HG02588 (cell line): ENCODE measurements at regions not wholly inside any gene's neighbourhood (a gene's known extent, or its start where the extent isn't known, plus 50 kb on each side); places are given as distances from the start of the nearest gene placed in this dataset.
"Not testable (repeated sequence)": the region's sequence is repeated elsewhere in the genome, so short reads cannot be mapped to it uniquely, and the experiment has no call there.

Experiments used
- ATAC-seq: cut with Tn5 transposase; IDR thresholded peaks from one replicate; pipeline ENCODE4 v1.9.1; 2021; ENCODE audit warnings: mild to moderate bottlenecking, moderate library complexity; ENCODE audit not compliant: unreplicated experiment

DNA sequence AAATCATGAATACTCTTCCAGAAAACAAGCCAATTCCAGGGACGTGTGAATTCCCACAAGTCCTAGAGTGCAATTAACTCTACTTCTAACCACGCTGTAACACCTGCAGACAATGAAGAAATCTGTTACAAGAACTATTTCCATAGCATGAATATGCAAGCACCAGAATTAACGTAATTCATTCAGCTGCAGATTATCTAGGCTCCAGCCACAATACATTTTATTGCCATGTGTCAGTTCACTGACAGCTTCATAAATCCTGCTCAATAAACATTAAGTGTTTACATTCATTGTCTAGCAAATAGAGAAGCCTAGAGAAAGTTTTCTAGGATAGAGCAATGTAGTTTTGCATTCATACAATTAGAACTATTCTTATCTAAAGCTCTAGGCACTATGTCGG lies 1348.5 kb downstream of the GRIK2 start:
- no peak for ATAC-seq

DNA sequence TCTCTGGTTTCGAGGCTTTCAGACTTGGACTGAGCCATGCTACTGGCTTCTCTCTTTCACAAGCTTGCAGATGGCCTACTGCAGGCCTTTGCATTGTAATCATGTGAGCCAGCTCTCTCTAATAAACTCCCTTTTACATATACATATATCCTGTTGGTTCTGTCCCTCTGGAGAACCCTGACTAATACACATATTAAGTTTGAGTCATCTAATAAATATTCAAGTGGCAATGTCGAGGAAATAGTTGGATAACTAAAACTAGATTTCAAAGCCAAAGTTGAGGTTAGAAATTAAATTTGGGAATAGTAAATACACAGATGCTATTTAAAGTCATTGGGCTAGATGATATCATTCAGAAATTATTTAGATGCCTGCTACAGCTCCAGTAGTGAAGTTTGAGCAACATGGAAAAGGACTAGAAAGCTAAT lies 1343.4 kb downstream of the GRIK2 start:
- no peak for ATAC-seq

DNA sequence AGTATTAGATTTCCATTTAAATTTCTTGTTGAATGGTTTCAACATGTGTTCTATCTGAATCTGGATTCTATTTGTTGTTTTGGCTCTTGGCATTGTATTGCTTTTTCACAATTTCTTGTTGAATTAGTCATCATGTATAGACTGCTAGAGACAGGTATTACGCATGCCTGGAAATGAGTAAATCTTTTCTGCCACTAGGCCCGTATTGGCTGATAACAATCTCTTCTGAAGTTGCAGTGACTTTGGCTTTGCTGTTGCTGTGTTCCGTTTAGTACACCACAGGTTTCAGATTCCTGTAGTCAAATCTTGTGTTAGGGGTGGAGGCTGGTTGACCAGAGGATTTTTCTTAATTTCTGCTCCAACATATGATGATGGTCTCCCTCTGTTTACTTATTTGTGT lies 1339.4 kb downstream of the GRIK2 start:
- ATAC-seq, result no peak

DNA sequence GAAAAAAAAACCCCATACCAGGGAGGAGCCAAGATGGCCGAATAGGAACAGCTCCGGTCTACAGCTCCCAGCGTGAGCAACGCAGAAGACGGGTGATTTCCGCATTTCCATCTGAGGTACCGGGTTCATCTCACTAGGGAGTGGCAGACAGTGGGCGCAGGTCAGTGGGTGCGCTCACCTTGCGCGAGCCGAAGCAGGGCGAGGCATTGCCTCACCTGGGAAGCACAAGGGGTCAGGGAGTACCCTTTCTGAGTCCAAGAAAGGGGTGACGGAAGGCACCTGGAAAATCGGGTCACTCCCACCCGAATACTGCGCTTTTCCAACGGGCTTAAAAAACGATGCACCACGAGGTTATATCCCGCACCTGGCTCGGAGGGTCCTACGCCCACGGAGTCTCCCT lies 1328.6 kb downstream of the GRIK2 start:
- not testable (repeated sequence) for ATAC-seq

DNA sequence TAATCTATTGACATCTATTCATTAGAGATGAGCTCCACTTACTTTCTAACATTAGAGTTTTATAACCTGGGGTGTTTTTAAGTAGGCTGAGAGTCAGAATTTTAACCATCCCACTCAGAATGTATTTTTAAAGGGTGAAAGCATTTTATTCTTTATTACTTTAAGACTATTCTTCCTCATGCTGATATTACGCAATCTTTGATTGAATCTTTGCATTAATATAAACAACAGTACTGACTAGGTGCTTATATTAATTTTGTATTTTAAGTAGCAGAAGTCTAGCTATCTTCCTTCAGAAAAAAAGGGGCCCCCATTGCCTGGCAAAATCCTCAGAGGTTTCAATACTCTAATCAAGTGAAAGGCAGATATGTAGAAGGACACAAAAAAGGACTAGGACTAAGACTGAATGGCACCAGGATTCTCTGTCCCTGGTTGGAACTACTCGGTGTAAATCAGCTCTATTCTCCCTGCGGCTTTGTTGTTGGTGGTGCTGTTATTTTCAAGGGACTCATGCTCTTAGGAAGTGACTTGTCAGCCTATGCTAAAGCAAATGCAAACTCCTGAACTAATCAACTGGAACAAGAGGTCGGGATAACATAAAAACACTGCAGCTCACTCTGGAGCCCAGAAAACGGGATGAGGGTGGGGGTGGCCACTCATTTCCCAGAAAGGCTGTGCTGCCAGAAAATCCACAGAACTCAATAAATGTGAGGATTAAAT lies 1324.4 kb downstream of the GRIK2 start:
- ATAC-seq, result no peak

DNA sequence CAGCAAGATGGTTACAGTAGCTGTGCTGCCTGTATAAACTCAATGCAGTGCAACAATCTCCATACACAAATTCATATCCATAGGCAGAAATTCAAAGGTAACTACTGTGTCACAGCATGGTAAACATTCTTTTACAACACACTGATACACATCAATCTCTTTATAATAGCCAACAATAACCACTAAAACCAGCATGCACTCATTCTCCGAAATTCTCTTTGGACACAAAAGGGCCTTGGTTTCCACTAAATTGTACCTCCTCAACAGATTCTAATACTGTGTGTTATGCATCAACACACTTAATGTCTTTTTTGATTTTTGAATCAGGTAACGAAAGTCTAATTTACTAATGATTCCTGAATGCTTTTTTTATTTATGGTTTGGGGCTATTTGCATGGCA lies 1323.7 kb downstream of the GRIK2 start:
- no peak for ATAC-seq

DNA sequence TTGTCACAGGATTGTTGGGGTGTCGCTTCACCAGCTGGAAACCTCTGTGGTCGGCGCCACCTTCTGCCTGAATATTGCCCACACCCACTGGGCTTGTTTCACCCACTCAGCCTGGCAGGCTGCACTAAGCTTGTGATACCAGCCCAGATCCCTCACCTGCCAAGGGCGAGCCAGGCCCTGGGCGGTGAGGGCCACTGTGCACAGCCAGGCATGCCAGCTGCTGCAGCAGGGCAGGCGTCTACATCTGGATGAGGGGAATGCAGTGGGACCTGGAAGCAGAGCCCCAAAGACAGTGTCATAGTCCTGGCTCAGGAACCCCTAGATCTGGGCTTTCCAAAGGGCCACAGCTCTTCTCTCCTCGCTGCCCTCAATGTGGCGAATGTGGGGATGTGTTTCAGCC lies 1307.5 kb downstream of the GRIK2 start:
- ATAC-seq, result no peak

DNA sequence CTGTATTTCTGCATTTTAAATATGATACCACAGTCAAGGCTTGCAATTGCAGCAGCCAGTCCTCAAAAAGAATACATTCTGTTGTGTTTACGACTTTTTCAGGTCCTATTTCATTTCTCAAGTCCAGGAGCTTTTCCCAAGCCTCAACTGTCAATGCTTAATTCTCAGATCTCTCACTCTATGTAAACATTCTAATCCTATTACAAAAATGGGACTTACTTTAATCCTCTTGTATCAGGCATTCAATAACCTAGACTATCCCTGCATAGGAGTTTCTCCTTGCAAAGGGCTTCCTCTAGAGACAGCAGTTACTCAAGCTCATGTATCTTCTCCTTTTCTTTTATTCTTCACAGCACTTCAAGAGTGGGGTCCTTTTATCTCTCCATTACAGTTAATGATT lies 1293.0 kb downstream of the GRIK2 start:
- no peak for ATAC-seq

DNA sequence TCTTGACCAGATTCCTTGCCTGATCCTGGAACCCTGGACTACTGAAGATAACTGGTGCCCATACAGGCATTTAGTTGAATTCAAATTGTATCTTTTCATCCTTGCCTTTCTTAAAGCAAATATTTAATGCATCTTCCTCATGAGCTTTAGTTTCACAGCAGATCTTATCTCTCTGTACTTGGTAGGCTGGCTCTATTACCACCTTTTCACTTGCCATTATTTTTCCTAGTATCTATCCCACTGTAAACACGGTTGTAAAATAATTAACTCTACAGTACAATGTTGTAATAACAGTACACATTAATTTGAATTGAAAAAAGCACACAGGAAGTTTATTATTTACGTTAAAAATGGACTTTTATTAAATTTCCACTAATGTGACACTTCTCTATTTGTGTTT lies 1286.9 kb downstream of the GRIK2 start:
- no peak for ATAC-seq

DNA sequence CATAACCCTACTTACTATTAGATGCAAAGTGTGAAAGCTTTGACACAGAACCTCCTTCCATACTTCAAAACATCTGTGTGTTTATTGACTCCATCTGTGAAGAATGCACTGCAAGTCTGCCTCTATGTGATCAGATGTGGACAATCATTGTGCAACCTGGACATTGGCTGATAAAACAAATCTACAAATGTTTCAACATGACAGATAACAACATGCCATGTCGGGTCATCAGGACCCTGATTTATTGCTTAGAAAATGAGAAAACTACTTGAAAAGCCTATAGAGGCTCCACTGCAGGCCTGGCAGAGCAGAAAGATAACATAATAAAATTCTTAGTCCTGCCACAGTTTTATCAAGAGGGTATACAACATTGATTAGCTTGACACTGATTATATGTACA lies 1286.4 kb downstream of the GRIK2 start:
- ATAC-seq, result no peak

DNA sequence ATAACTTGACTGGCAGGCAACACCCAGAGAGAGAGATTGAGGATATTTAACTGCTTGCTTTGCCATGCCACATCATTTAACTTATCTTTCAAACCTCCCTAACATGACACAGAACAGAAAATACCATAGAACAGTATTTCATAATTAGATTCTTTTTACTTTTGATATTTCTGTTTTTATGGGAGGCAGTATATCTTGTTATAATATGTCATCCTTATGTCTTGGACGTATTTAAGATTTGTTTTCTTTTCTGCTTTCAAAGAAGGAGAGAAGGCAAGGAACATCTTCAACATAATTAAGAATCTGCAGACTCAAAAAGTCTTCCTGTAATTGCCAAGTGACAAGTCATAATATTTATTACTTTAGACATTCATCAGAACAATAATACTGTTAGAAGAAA lies 1283.7 kb downstream of the GRIK2 start:
- ATAC-seq, result no peak

DNA sequence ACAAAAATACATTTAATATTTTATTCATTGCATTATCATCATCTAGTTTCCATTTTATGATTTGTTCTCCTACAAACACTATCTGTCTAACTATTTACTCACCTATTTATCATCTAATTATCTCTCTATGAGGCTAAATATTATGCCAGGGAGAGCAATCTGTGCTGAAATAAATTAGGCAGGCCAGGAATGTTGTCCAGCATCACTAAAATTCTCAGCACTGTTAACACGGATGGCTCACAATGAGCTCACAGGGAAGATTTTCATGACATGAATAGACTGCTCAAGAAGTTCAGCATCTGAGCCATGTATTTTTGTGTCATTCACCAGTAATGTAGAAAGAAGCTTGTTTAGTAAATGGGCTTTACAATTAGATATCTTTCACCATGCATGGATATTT lies 1277.2 kb downstream of the GRIK2 start:
- ATAC-seq, result no peak

DNA sequence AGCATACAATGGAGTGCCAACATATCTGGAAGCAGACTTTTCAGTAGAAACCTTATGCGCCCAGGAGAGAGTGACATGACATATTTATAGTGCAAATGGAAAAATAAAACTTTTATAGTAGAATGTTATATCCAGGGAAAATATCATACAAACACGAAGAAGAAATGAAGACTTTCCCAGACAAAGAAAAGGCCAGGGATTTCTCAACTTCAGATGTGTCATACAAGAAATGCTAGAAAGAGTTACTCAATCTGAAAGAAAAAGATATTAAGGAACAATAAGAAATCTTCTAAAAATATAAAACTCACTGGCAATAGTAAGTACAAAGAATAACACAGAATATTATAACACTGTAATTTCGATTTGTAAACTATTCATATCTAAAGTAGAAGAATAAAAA lies 1269.3 kb downstream of the GRIK2 start:
- no peak for ATAC-seq

DNA sequence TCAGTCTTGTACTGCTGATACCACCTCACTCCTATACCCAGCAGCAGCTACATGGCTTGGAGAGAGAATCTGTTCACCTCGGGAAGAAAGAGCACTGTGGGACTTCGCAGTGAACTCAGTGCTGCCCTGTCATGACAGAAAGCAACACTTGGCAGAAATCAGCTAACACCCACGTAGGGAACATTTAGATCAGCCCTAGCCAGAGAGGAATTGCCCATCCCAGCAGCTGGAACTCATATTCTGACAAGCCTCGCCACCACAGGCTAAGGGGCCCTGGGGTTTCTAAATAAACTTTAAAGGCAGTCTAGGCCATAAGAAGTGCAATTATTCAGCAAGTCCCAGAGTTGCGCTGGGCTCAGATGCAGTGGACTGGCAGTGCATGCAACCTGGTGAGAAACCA lies 1266.8 kb downstream of the GRIK2 start:
- ATAC-seq, result no peak

DNA sequence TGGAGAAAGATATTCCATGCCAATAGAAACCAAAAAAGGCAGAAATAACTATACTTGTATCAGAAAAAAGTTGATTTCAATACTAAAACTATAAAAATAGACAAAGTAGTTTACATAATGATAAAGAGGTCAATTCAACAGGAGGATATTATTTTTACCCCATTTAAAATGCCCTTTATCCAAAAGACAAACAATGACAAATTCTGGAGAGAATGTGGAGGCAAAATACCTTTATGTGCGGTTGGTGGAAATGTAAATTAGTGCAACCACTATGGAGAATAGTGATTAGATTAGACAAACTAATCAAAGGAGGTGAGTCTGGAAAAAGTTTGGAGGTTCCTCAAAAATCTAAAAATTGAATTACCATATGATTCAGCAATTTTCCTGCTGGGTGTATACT lies 1262.3 kb downstream of the GRIK2 start:
- ATAC-seq, result no peak

DNA sequence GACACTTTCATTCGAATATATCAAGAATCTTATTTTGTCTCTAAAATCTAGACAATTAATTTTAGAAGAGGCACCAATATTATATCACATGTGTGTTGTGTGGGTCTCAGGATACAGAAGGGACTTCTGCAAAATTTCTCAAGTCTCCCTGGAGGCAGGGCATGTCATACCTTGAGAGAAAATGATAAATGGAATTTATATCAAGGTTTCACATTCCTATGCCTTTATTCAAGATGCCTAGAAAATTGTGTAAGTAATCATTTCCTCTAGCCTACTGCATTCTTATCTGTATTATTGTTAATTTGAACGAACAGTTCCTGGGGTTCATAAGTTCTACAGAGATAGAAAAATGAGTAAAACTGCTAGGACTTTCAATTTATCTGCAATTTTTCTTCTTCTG lies 1247.9 kb downstream of the GRIK2 start:
- ATAC-seq, result no peak

DNA sequence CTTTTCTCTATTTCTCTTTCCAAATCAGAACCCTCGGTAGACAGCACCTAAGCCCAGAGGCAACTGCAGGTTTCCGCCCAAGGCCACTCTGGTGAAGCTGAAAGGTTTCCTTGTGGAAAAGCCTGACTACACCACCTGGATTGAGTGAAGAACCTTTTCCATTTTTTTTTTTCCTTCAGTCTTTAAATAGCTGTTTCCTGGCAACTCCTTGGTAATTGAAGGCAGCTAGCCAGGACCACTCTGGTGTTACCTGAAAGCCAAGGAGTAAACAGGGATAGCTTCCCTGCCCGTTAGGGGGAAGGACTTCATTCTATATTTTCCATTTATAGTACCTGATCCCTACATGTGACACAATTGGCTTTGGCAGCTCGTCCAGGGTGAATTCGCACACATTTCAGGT lies 1238.4 kb downstream of the GRIK2 start:
- ATAC-seq, result no peak

DNA sequence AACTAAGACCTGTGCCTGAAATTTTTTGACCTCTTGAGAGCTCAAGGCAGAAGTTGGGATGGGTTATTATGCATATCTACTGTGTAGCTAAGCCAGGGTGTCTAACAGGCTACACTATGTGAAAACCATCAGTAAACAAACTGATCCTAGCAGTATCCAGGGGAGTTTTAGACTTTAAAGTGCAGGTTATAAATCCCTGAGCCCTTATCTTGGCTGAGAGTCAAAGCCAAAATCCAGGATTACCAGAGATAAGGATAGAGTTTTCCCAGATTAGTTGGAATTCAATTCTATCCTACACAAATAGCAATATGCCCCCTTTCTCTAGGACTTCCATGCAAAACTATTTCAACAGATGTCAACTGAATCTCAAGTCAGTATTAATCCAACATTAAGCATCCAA lies 1229.7 kb downstream of the GRIK2 start:
- no peak for ATAC-seq

DNA sequence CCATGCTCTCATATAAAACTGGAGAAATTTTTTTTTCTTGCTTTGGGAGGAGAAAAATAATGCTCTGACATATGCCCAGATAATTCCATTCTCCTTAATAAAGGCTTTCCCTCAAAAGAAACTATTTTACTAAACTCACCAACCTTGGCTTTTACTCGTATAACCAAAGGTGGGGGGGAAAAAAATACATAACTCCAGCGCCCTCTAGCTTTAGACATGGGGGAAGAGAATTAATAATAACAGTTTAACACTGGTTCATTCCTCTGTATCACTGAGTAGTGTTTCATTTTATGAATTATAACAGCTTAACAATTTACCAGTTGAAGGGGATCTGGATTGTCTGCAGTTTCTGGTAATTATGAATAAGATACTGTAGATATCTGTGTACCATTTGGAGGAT lies 1226.1 kb downstream of the GRIK2 start:
- no peak for ATAC-seq

DNA sequence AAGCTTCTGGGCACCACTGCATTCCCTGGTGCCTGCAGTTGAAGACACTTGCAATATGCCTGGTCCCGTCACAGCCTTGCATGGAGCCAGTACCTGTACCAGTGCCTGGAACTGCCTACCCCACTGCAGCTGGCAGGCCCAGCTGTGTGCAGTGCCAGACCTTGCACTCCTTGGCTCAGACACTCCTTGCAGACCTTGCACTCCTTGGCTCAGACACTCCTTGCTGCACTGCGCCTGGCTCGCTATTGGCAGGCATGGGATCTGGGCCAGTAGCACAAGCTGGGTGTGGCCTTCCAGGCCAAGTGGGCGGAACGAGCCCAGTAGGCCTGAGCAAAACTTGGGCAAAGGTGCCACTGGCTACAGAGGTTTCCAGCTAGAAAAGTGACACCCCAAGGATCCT lies 1189.1 kb downstream of the GRIK2 start:
- ATAC-seq, result no peak

DNA sequence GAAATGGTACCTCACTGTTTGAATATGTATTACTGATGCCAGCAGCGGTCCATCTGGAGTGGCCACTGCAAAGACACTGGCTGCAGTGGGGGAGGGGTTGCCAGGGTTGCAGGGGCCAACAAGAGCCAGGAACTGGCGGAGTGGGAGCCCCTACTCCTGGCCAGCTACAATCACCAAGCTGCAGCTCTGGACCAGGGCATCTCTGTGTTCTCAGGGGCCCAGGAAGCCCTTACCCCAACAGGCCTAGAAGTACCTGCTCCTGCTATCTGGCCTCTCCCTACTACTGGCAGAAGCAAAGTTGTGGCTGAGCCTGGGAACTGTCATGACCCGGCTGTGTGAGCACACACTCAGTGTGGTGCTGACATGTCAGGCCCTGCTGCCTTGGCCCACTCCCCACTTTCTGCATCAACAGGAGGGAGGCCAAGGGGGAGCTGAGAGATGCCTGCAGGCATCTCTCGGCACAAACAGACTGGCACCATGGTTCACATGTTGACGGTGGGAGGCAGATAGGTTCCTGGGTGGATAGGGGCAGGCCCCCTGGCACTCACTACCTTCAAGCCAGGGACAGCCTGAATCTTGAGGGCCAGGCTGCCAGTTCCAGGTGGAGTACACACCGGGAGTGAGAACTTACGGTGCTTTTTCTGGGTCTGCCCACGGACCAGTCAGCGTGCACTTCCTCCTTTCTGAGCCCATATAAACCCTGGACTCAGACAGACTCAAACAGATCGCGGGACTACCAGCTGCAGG lies 1188.0 kb downstream of the GRIK2 start:
- no peak for ATAC-seq

DNA sequence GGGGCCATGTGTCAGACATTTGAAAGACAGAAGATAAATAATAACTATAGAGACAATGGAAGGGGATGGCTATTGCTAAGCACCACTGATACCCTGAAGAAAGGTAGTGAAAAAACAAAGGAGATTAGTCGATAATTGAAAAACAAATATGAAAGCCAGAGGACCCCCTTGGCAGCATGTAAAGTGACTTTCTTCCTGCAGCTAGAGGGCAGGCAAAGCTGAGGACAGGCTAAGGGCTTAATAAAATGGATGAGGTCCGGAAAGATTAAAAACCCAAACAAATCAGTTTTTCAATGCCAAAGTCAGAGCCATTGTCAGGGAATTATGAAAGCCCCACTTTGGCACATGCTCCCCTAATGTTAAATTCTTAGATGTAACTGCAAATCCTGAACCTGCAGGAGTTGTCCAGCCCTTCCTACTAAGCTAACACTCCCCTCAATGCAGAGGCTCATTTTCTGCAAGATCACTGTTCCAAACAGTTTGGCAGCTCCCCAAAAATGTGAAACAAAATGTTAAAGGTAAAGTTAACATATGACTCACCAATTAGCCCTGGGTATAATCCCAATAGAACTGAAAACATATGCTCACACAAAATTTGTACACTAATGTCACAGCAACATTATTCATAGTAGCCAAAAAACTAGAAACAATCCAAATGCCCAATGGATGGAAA lies 1177.9 kb downstream of the GRIK2 start:
- ATAC-seq, result no peak
